Upper lobe of left lung (tissue), 4 donors: ENCODE measurements at regions not wholly inside any gene's neighbourhood (a gene's known extent, or its start where the extent isn't known, plus 50 kb on each side); places are given as distances from the start of the nearest gene placed in this dataset.
"Not testable (repeated sequence)": the region's sequence is repeated elsewhere in the genome, so short reads cannot be mapped to it uniquely, and the experiment has no call there.

Experiments used
- CTCF ChIP-seq, 6 experiments: fragments of 450-650 bp in 4 of 6; fragments of 200-600 bp in 2 of 6; sonication (generic) in 2 of 6; IDR thresholded peaks; one replicate each; pipeline ENCODE4 v1.5.1; 2016 to 2019; ENCODE audit warnings: antibody characterized with exemption in 6 of 6
- POLR2A ChIP-seq, 4 donors: fragments of 450-650 bp; IDR thresholded peaks; one replicate each; pipeline ENCODE4 v1.5.1; 2016 to 2017; ENCODE audit warnings: antibody characterized with exemption in 4 of 4, mild to moderate bottlenecking in 2 of 4

GRCh38 chr1:185517301-185517700, 200.3 kb upstream of the IVNS1ABP start:
- not testable (repeated sequence) for TF ChIP-seq CTCF, POLR2A (IDR thresholded peaks at IDR 0.05)
